ENCODE measurements at regions not wholly inside any gene's neighbourhood (a gene's known extent, or its start where the extent isn't known, plus 50 kb on each side); places are given as distances from the start of the nearest gene placed in this dataset.

DNA sequence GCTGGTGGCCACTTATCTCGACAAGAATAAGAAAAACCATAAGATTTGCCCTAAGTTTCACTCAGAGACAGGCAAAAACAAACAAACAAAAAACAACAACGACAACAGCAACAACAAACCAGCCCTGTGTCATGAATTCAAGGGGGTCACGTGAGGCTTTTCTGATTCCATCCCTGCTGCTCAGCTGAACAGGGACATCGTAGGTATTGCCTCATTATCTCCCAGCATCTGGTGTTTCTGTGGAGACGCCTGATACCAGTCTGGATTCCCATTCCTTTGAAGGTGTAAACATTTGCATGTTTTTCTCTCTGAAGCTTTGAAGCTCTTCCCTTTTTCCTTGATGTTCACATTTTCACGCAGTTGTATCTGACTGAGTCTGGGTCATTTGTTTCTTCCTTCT, 117.4 kb downstream of the KCNF1 start:
- Histone ChIP-seq H3K9ac (ENCODE audit: low read length in 3 of 3) (no peak overlapping the region), H3K9me3 (ENCODE audit: control insufficient read depth in 2 of 3, insufficient read depth in 1 of 3, low read length in 3 of 3) (peaks cover 0 to 12% (median 4%) of the 10 kb centered on the region in 3 donors), H3K4me1 (ENCODE audit: control insufficient read depth in 2 of 3, insufficient read depth in 2 of 3, low read depth in 1 of 3, low read length in 3 of 3) (no peaks in the 10 kb centered on the region), H3K4me3 (ENCODE audit: low read length in 3 of 3) (no peak overlapping the region), H3K27ac (ENCODE audit: low read depth in 2 of 2, low read length in 2 of 2) (no peak overlapping the region), H3K27me3 (ENCODE audit: control insufficient read depth, insufficient read depth, low read length) (no peaks in the 10 kb centered on the region), H3K36me3 (ENCODE audit: control insufficient read depth in 2 of 3, insufficient read depth in 3 of 3, low read length in 3 of 3) (no peaks in the 10 kb centered on the region)
- TF ChIP-seq, protein P1, sequence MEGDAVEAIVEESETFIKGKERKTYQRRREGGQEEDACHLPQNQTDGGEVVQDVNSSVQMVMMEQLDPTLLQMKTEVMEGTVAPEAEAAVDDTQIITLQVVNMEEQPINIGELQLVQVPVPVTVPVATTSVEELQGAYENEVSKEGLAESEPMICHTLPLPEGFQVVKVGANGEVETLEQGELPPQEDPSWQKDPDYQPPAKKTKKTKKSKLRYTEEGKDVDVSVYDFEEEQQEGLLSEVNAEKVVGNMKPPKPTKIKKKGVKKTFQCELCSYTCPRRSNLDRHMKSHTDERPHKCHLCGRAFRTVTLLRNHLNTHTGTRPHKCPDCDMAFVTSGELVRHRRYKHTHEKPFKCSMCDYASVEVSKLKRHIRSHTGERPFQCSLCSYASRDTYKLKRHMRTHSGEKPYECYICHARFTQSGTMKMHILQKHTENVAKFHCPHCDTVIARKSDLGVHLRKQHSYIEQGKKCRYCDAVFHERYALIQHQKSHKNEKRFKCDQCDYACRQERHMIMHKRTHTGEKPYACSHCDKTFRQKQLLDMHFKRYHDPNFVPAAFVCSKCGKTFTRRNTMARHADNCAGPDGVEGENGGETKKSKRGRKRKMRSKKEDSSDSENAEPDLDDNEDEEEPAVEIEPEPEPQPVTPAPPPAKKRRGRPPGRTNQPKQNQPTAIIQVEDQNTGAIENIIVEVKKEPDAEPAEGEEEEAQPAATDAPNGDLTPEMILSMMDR (IDR thresholded peaks at IDR 0.05; ENCODE audit: borderline replicate concordance, extremely low read depth, insufficient read depth): no peak
- intact Hi-C loops (cut with DNase I): no loop called here
- no peak for FAIRE-seq
- DNase-seq: no peak

DNA sequence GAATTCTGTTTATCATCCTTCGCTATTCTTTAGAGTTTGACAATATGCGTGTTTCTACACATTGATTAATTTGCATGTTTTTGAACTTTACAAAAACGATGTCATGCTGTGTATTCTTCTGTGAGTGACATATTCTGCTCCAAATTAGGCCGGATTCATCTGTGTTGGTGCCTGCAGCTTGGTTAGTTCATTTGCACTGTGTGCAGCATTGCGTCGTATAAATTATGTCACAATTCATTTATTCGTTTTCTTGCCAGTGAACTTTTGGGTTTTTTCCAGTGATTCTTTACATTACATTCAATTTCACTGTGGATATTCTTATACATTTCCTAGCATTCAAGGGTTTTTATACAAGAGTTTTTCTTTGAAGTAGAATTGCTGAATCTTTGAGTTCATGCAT, 118.3 kb downstream of the KCNF1 start:
- FAIRE-seq (no peak), DNase-seq (no peak)
- Histone ChIP-seq H3K4me3 (ENCODE audit: low read length in 3 of 3) (no peak overlapping the region), H3K27ac (ENCODE audit: low read depth in 2 of 2, low read length in 2 of 2) (no peak overlapping the region), H3K9ac (ENCODE audit: low read length in 3 of 3) (no peak overlapping the region), H3K4me1 (ENCODE audit: control insufficient read depth in 2 of 3, insufficient read depth in 2 of 3, low read depth in 1 of 3, low read length in 3 of 3) (no peaks in the 10 kb centered on the region), H3K9me3 (ENCODE audit: control insufficient read depth in 2 of 3, insufficient read depth in 1 of 3, low read length in 3 of 3) (peaks cover 0 to 12% (median 4%) of the 10 kb centered on the region in 3 donors), H3K36me3 (ENCODE audit: control insufficient read depth in 2 of 3, insufficient read depth in 3 of 3, low read length in 3 of 3) (no peaks in the 10 kb centered on the region), H3K27me3 (ENCODE audit: control insufficient read depth, insufficient read depth, low read length) (no peaks in the 10 kb centered on the region)
- intact Hi-C loops (cut with DNase I): no loop called here
- TF ChIP-seq, protein P1 (IDR thresholded peaks at IDR 0.05; ENCODE audit: borderline replicate concordance, extremely low read depth, insufficient read depth): no peak

DNA sequence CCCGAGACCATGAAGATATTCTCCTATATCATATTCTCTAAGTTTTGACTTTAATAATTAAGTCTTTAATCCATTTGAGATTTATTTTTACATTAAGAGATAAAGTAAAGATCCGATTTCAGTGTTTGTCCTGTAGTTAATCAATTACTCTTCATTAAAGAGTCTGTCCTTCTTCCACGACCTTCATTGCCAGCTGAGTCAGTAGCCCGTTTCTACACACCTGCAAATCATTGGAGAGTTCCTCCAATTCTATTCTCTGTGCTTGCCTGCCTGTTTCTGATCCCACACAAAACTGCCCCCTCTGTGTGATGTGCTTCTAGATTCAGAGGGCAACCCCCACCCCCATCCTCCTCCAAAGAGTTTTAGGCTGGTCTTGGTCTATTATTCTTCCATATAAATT, 119.2 kb downstream of the KCNF1 start:
- H3K9ac ChIP-seq (ENCODE audit: low read length in 3 of 3): no peak overlapping the region
- DNase-seq (no peak), FAIRE-seq (no peak)
- TF ChIP-seq, protein P1 (IDR thresholded peaks at IDR 0.05; ENCODE audit: borderline replicate concordance, extremely low read depth, insufficient read depth): no peak
- no peak overlapping the region for H3K4me3 ChIP-seq (ENCODE audit: low read length in 3 of 3)
- H3K27me3 ChIP-seq (ENCODE audit: control insufficient read depth, insufficient read depth, low read length): no peaks in the 10 kb centered on the region
- H3K4me1 ChIP-seq (ENCODE audit: control insufficient read depth in 2 of 3, insufficient read depth in 2 of 3, low read depth in 1 of 3, low read length in 3 of 3): no peaks in the 10 kb centered on the region
- intact Hi-C loops (cut with DNase I): no loop called here
- H3K36me3 ChIP-seq (ENCODE audit: control insufficient read depth in 2 of 3, insufficient read depth in 3 of 3, low read length in 3 of 3): no peaks in the 10 kb centered on the region
- H3K9me3 ChIP-seq (ENCODE audit: control insufficient read depth in 2 of 3, insufficient read depth in 1 of 3, low read length in 3 of 3): peaks cover 0 to 12% (median 4%) of the 10 kb centered on the region in 3 donors
- H3K27ac ChIP-seq (ENCODE audit: low read depth in 2 of 2, low read length in 2 of 2): no peak overlapping the region

DNA sequence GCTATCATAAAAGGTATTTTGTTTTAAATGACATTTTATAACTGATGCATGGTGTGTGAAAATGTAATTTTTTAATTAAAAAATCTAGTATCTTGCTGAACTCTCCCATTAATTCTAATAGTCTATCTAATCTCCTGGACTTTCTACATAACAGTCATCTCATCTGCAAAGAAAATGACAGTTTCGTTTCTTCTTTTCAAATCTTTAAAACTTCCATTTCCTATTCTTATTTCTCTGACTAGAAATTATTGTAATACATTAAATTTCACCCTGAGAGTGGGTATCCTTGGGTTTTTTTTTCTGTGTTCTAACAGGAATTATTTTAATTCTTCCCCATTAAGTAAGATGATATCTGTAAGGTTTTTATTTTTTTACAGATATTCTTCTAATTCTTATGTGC, 120.1 kb downstream of the KCNF1 start:
- no peak for FAIRE-seq

More for the DNA sequence above, 120.1 kb downstream of the KCNF1 start:
- no peak overlapping the region for H3K9ac ChIP-seq (ENCODE audit: low read length in 3 of 3)
- H3K4me3 ChIP-seq (ENCODE audit: low read length in 3 of 3): no peak overlapping the region
- TF ChIP-seq, protein P1 (IDR thresholded peaks at IDR 0.05; ENCODE audit: borderline replicate concordance, extremely low read depth, insufficient read depth): no peak
- no peaks in the 10 kb centered on the region for H3K36me3 ChIP-seq (ENCODE audit: control insufficient read depth in 2 of 3, insufficient read depth in 3 of 3, low read length in 3 of 3)
- H3K27me3 ChIP-seq (ENCODE audit: control insufficient read depth, insufficient read depth, low read length): no peaks in the 10 kb centered on the region
- intact Hi-C loops (cut with DNase I): no loop called here
- H3K27ac ChIP-seq (ENCODE audit: low read depth in 2 of 2, low read length in 2 of 2): no peak overlapping the region
- no peak for DNase-seq
- H3K9me3 ChIP-seq (ENCODE audit: control insufficient read depth in 2 of 3, insufficient read depth in 1 of 3, low read length in 3 of 3): peaks cover 0 to 13% (median 4%) of the 10 kb centered on the region in 3 donors
- no peaks in the 10 kb centered on the region for H3K4me1 ChIP-seq (ENCODE audit: control insufficient read depth in 2 of 3, insufficient read depth in 2 of 3, low read depth in 1 of 3, low read length in 3 of 3)
